CD4-positive, alpha-beta T cell treated with Interleukin-21 for 1 hour (primary cell): ENCODE measurements at regions not wholly inside any gene's neighbourhood (a gene's known extent, or its start where the extent isn't known, plus 50 kb on each side); places are given as distances from the start of the nearest gene placed in this dataset.
"Not testable (repeated sequence)": the region's sequence is repeated elsewhere in the genome, so short reads cannot be mapped to it uniquely, and the experiment has no call there.

Experiments
- DNase-seq: peaks from one replicate; pipeline ENCODE4 v3.0.0-alpha.2; 2020

- DNase-seq, result not testable (repeated sequence)
Measured at GRCh38 chr18:14460364-14460763, 83.0 kb downstream of the POTEC start.

DNA sequence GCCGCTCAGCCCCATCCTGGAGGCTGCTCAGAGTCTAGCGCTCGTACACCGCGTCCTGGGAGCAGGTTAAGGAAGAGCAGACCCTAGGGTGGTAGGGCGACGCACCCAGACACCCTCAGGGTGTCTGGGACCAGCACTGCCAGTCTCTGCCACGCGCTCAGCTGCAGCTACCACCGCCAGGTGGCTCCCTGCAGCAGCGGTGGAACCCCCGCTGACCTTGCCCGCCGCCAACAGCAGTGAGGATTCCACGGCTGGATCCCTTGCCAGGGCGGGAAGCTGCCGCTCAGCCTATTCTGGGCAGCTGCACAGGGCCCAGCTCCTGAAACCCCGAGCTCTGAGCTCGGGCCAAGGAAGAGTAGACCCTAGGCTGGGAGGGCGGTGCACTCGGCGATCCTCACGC, 83.6 kb downstream of the POTEC start:
- DNase-seq, result not testable (repeated sequence)

GRCh38 chr18:14458009-14458945, 85.1 kb downstream of the POTEC start:
- peak; percentile 79 for DNase-seq

- DNase-seq, result peak; percentile 33
Measured at GRCh38 chr18:14450637-14451009, 92.8 kb downstream of the POTEC start.

GRCh38 chr18:14449995-14450636, 93.3 kb downstream of the POTEC start:
- DNase-seq, result peak; percentile 53

DNA sequence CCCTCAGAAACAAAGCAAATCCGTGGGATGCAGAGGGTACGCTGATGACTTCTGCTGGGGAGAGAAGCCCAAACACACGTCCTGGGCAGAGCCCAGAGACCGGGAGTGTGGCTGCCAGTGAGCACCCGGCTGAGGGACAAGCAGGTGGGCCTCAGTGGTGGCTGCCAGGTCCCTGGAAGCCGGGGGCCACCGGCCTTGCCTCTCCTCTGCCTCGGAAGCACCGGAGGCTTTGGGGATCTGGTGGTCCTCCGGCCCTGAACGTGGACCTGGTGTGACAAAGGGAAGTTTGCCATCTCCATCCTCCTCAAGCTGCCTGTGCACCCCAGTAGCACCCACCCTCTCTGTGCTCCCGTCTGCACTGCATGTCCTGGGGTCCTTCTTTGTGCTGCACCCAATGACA, 94.3 kb downstream of the POTEC start:
- not testable (repeated sequence) for DNase-seq

- not testable (repeated sequence) for DNase-seq
Measured at GRCh38 chr18:14447715-14448114, 95.7 kb downstream of the POTEC start.

- not testable (repeated sequence) for DNase-seq
Measured at GRCh38 chr18:14435460-14435859, 107.9 kb downstream of the POTEC start.

GRCh38 chr18:14432371-14432770, 111.0 kb downstream of the POTEC start:
- DNase-seq, result not testable (repeated sequence)

DNA sequence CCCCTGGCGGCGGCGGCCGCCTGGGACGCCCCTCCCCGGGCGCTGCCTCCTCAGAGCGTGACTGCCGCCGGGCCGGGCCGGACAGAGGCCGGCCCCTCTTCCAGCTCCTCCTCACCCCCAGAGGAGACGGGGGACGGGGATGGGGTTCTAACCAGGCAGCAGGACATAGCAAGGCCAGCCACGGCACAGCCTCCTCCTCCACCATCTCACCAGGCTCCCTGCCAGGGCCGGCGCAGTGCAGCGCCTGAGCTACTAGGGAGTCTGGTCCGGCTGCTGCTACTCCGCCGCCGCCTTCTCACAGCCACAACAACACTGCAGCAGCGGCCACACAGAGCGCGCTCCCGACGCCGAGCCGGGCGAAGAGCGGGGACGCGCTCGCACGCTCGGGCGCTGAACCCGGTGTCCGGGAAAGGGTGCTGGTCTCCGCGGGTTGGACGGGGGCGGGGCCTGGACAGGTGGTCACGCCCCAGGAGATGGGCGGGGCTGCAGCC, 112.3 kb downstream of the POTEC start:
- peak; percentile 75 for DNase-seq

DNA sequence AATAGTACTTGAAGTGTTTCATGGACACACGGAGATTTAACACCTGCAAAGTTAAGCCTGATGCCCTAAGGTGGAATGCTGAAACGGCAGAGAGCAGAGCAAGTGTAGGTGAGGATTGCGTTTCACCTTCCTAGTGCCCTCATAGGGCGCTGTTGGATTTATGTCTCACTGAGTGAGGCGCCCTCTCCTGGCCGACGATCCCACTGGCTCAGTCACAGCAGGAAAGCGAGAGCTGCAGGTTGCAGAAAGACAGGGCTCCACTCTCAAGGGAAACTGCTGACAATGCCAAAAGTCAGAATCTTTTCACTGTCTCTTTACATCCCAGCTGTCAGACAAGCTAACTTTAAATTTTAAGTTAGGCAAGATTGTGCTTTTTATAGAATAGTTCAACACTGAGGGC, 127.6 kb downstream of the POTEC start:
- DNase-seq, result peak; percentile 43

DNA sequence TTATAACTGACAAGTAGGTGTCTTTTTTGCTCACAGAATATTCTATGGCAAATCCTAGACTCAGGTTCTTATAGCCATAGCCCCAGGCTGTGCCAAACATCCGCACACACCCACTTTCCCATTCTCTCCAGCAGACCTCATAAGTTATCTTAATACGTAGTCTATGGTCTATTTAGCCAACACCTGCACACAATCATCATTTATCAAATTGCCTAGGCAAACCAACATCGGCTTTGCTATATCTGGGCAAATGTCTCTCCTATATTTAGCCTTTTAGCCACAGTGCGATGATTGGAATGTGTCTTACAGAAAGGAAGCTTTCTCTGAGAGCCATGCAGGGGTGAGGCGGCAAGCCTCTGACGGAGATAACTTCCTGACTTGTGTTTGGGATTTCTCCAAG, 128.0 kb downstream of the POTEC start:
- DNase-seq, result not testable (repeated sequence)

GRCh38 chr18:14395533-14395932, 147.9 kb downstream of the POTEC start:
- peak; percentile 19 for DNase-seq

GRCh38 chr18:14393563-14394103, 149.8 kb downstream of the POTEC start:
- not testable (repeated sequence) for DNase-seq

DNA sequence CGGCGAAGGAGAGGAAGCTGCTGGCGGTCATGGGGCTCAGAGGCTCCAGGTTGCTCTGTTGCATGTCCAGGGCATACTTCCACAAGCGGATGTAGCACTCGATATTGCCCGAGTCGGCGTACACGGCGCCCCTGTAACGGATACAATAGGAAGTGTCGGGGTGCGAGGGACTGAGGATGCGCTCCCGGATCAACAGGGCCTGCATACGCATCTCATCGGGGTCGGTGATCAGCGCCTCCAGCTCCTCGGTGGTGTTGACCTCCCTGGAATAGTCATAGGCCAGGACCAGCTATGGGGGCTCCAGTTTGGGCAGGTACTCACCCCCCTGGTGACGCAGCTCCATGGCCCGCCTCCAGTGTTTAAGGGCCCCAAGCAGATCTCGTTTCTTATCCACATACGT, 150.8 kb downstream of the POTEC start:
- DNase-seq, result not testable (repeated sequence)

GRCh38 chr18:14384961-14385360, 158.4 kb downstream of the POTEC start:
- not testable (repeated sequence) for DNase-seq

DNA sequence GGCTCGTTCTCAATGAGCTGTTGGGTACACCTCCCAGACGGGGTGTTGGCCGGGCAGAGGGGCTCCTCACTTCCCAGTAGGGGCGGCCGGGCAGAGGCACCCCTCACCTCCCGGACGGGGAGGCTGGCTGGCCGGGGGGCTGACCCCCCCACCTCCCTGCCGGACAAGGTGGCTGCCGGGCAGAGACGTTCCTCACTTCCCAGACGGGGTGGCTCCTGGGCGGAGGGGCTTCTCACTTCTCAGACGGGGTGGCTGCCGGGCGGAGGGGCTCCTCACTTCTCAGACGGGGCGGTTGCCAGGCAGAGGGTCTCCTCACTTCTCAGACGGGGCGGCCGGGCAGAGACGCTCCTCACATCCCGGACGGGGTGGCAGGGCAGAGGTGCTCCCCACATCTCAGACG, 160.7 kb downstream of the POTEC start:
- DNase-seq, result not testable (repeated sequence)

DNA sequence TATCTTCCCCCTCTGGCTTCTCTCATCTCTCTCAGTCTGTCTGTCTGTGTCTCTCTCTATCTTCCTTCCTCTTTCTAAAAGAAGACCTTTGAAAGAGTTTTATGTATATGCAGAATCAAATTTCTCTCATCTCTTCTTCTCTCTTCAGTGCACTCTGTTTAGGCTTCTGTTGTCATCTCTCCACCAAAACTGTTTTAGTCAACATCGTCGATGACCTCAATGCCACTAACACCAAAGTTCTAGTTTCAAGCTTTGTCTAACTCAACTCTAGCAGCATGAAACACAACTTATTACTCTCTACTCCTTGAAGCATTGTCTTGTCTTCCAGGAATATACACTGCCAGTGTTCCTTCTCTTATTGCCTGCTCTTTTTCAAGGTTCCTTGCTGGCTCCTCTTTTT, 163.9 kb downstream of the POTEC start:
- DNase-seq, result not testable (repeated sequence)

GRCh38 chr18:14378376-14378775, 165.0 kb downstream of the POTEC start:
- DNase-seq, result not testable (repeated sequence)

GRCh38 chr18:14361346-14361745, 182.1 kb downstream of the POTEC start:
- DNase-seq, result not testable (repeated sequence)

DNA sequence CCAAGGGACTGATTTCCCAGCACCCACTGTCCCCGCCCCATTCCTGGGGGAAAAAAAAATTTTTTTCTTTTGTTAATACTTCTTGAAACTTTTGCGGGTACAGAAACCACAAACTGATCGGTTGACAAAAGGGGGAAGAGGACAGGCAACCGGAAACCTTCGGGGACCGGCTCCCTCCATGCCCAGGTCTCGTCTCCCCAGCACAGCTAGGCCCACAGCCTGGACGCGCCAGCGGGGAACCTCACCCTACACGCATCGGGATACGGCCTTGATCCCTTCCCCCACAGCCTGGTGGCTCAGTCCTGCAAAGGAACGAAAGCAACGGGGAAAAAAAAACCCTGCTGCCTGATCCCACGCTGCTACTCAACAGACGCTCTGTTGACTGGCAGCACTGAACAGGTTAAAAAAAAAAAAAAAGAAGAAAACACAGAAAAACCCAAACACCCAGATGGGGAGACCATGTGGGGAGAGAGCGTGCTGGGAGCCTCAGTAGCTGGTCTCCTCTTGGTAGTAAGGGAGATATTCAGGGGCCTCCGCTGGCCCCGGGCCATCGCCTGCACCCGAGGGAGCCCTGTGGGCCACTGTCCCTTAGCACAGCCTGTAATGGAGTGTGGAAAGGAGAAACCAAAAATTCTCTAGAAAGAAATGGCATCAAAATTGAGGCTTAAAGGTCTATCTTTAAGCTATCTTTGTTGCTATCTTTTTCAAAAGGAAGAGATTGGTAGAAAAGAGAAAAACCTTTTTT, 185.7 kb downstream of the POTEC start:
- DNase-seq, result not testable (repeated sequence)

GRCh38 chr18:14342170-14342569, 201.2 kb downstream of the POTEC start:
- DNase-seq, result not testable (repeated sequence)

GRCh38 chr18:14336017-14336416, 203.8 kb upstream of the ZNF519 start:
- DNase-seq, result not testable (repeated sequence)
